H9 (cell line): ENCODE measurements at regions not wholly inside any gene's neighbourhood (a gene's known extent, or its start where the extent isn't known, plus 50 kb on each side); places are given as distances from the start of the nearest gene placed in this dataset.

Experiments used
- DNase-seq: peaks from one replicate; pipeline ENCODE4 v3.0.0-alpha.2; 2017
- H2AFZ ChIP-seq: one replicate; pipeline ENCODE4 v1.6.1; 2013; ENCODE audit warnings: mild to moderate bottlenecking, low read length, control low read depth, moderate library complexity
- H2AK5ac ChIP-seq: 2 replicates; pipeline ENCODE4 v1.6.1; 2013; ENCODE audit warnings: low read length, control low read depth, mixed read lengths; ENCODE audit not compliant: insufficient read length
- H2BK120ac ChIP-seq: one replicate; pipeline ENCODE4 v1.6.1; 2013; ENCODE audit warnings: low read depth, mild to moderate bottlenecking, low read length, control low read depth, inconsistent platforms; ENCODE audit not compliant: poor library complexity, severe bottlenecking
- H2BK12ac ChIP-seq: 2 replicates; pipeline ENCODE4 v1.6.1; 2013; ENCODE audit warnings: low read length, control low read depth, mixed read lengths, low read depth; ENCODE audit not compliant: insufficient read length
- H2BK15ac ChIP-seq: 2 replicates; pipeline ENCODE4 v1.6.1; 2013; ENCODE audit warnings: low read depth, low read length, control low read depth
- H2BK20ac ChIP-seq: one replicate; pipeline ENCODE4 v1.6.1; 2013; ENCODE audit warnings: low read depth, mild to moderate bottlenecking, low read length, control low read depth, inconsistent platforms; ENCODE audit not compliant: poor library complexity, severe bottlenecking
- H2BK5ac ChIP-seq: 2 replicates; pipeline ENCODE4 v1.6.1; 2013; ENCODE audit warnings: low read length, control low read depth, mixed read lengths; ENCODE audit not compliant: insufficient read length
- H3K14ac ChIP-seq: 2 replicates; pipeline ENCODE4 v1.6.1; 2013; ENCODE audit warnings: low read length, control low read depth; ENCODE audit not compliant: insufficient read depth
- H3K18ac ChIP-seq: 2 replicates; pipeline ENCODE4 v1.6.1; 2013; ENCODE audit warnings: low read depth, mild to moderate bottlenecking, mixed read lengths, low read length, control low read depth; ENCODE audit not compliant: insufficient read length
- H3K23ac ChIP-seq: 2 replicates; pipeline ENCODE4 v1.6.1; 2013; ENCODE audit warnings: low read length, control low read depth, mixed read lengths, low read depth; ENCODE audit not compliant: insufficient read length
- H3K23me2 ChIP-seq: 2 replicates; pipeline ENCODE4 v1.6.1; 2013; ENCODE audit warnings: low read depth, mild to moderate bottlenecking, mixed read lengths, low read length, control low read depth; ENCODE audit not compliant: insufficient read length, poor library complexity, severe bottlenecking
- H3K27ac ChIP-seq: 2 replicates; pipeline ENCODE4 v1.5.1; 2013; ENCODE audit warnings: low read length, control low read depth, mixed read lengths, low read depth; ENCODE audit not compliant: insufficient read length
- H3K27me3 ChIP-seq: 2 replicates; pipeline ENCODE4 v1.6.1; 2013; ENCODE audit warnings: low read length, control low read depth, inconsistent platforms; ENCODE audit not compliant: insufficient read depth
- H3K4ac ChIP-seq: 2 replicates; pipeline ENCODE4 v1.6.1; 2013; ENCODE audit warnings: low read depth, mild to moderate bottlenecking, control low read depth, inconsistent platforms, low read length, moderate library complexity
- H3K4me1 ChIP-seq: 2 replicates; pipeline ENCODE4 v1.6.1; 2013; ENCODE audit warnings: low read length, control low read depth, inconsistent platforms; ENCODE audit not compliant: insufficient read depth
- H3K4me2 ChIP-seq: 2 replicates; pipeline ENCODE4 v1.6.1; 2013; ENCODE audit warnings: low read length, control low read depth, mixed read lengths; ENCODE audit not compliant: insufficient read length, insufficient read depth
- H3K56ac ChIP-seq: 2 replicates; pipeline ENCODE4 v1.6.1; 2013; ENCODE audit warnings: low read depth, mild to moderate bottlenecking, mixed read lengths, low read length, control low read depth; ENCODE audit not compliant: insufficient read length
- H3K79me1 ChIP-seq: 2 replicates; pipeline ENCODE4 v1.6.1; 2013; ENCODE audit warnings: low read depth, mild to moderate bottlenecking, moderate library complexity, low read length, control low read depth, inconsistent platforms; ENCODE audit not compliant: insufficient read depth, poor library complexity, severe bottlenecking
- H3K79me2 ChIP-seq: 2 replicates; pipeline ENCODE4 v1.6.1; 2013; ENCODE audit warnings: low read length, control low read depth, inconsistent platforms; ENCODE audit not compliant: insufficient read depth
- H3K9ac ChIP-seq: 2 replicates; pipeline ENCODE4 v1.6.1; 2013; ENCODE audit warnings: low read length, control low read depth, mixed read lengths; ENCODE audit not compliant: insufficient read length; ENCODE audit errors: extremely low read depth
- H3K9me3 ChIP-seq: one replicate; pipeline ENCODE4 v1.6.1; 2013; ENCODE audit warnings: low read depth, low read length, inconsistent platforms; ENCODE audit not compliant: control insufficient read depth
- H3T11ph ChIP-seq: one replicate; pipeline ENCODE4 v1.6.1; 2013; ENCODE audit warnings: mild to moderate bottlenecking, low read length, control low read depth, inconsistent platforms
- H4K20me1 ChIP-seq: one replicate; pipeline ENCODE4 v1.6.1; 2013; ENCODE audit not compliant: control insufficient read depth, insufficient read length, insufficient read depth
- H4K5ac ChIP-seq: 2 replicates; pipeline ENCODE4 v1.6.1; 2013; ENCODE audit warnings: low read depth, mild to moderate bottlenecking, mixed read lengths, low read length, control low read depth; ENCODE audit not compliant: insufficient read length
- H4K8ac ChIP-seq: replicated peaks from 2 replicates; pipeline ENCODE4 v1.6.1; 2013; ENCODE audit warnings: low read length, control low read depth, mixed read lengths, low read depth; ENCODE audit not compliant: insufficient read length
- H4K91ac ChIP-seq: 2 replicates; pipeline ENCODE4 v1.6.1; 2013; ENCODE audit warnings: low read depth, mild to moderate bottlenecking, moderate library complexity, mixed read lengths, low read length, control low read depth; ENCODE audit not compliant: insufficient read length
- H3K27ac Mint-ChIP-seq, 3 experiments: 2 replicates in 2 of 3; 3 replicates in 1 of 3; pipeline ENCODE4 v1.8.0; 2020 to 2021; ENCODE audit warnings: mixed read lengths in 3 of 3, mild to moderate bottlenecking in 1 of 3, moderate library complexity in 1 of 3
- H3K27me3 Mint-ChIP-seq: 2 replicates; pipeline ENCODE4 v1.8.0; 2021; ENCODE audit warnings: low read depth, mild to moderate bottlenecking, moderate library complexity, mixed read lengths
- H3K36me3 Mint-ChIP-seq, 3 experiments: 2 replicates in 2 of 3; 3 replicates in 1 of 3; pipeline ENCODE4 v1.8.0; 2020 to 2021; ENCODE audit warnings: low read depth in 3 of 3, mixed read lengths in 3 of 3; ENCODE audit not compliant: insufficient read depth in 1 of 3
- H3K4me1 Mint-ChIP-seq, 2 experiments: 2 replicates each; pipeline ENCODE4 v1.8.0; 2020; ENCODE audit warnings: mixed read lengths in 2 of 2
- H3K4me3 Mint-ChIP-seq, 2 experiments: 2 replicates in 1 of 2; 3 replicates in 1 of 2; pipeline ENCODE4 v1.8.0; 2020 to 2021; ENCODE audit warnings: mild to moderate bottlenecking in 2 of 2, mixed read lengths in 2 of 2, moderate library complexity in 1 of 2
- H3K9me3 Mint-ChIP-seq, 2 experiments: 2 replicates in 1 of 2; 3 replicates in 1 of 2; pipeline ENCODE4 v1.8.0; 2020; ENCODE audit warnings: mild to moderate bottlenecking in 2 of 2, mixed read lengths in 2 of 2, moderate library complexity in 1 of 2
- WGBS: extraction: QIAGEN DNeasy Blood & Tissue Kit; methylation state at CpG from one replicate; pipeline ENCODE4 v1.1.7; 2013; ENCODE audit warnings: missing lambda C conversion rate, low lambda C conversion rate, mixed read lengths; ENCODE audit not compliant: insufficient read length; ENCODE audit errors: extremely low coverage; 5-methylcytosine and 5-hydroxymethylcytosine counted together
- TF ChIP-seq, protein P1 (sequence below): fragments of 200-600 bp; sonication (generic); conservative IDR thresholded peaks from 3 replicates; pipeline ENCODE4 v1.8.0; 2021; ENCODE audit warnings: antibody characterized with exemption, mild to moderate bottlenecking

DNA sequence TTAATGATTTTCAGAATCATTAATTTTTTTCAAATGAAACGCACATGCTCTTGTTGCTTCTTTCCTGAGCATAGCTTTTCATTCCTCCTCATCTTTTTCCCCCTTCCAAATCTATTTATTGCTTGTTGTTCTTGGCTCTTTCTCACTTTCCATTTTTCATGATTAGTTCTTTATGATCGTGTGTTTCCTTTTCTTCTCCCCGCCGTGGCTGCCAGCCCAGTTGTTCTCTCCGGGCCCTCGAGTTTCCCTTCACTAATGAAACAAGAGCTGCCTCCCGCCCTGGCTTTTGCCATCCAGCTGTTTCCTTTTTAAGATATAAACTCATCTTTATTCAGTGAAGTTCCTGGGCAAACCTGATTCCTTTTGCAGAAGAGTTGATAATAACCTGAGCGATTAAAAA, 170.2 kb upstream of the NR2F2 start:
- Mint-ChIP-seq H3K27me3 (peaks cover 5% of the 10 kb centered on the region), H3K4me1 (peaks cover 4 to 7% of the 10 kb centered on the region in 2 experiments), H3K36me3 (no peaks in the 10 kb centered on the region), H3K27ac (no peak overlapping the region), H3K4me3 (no peak overlapping the region), H3K9me3 (no peaks in the 10 kb centered on the region)
- H3K4me2 ChIP-seq: no peak overlapping the region
- no peak overlapping the region for H2AK5ac ChIP-seq
- no peak overlapping the region for H4K91ac ChIP-seq
- H3K56ac ChIP-seq: no peak overlapping the region
- DNase-seq: no peak
- H3K79me1 ChIP-seq: no peaks in the 10 kb centered on the region
- no peak overlapping the region for H4K8ac ChIP-seq
- TF ChIP-seq, protein P1, sequence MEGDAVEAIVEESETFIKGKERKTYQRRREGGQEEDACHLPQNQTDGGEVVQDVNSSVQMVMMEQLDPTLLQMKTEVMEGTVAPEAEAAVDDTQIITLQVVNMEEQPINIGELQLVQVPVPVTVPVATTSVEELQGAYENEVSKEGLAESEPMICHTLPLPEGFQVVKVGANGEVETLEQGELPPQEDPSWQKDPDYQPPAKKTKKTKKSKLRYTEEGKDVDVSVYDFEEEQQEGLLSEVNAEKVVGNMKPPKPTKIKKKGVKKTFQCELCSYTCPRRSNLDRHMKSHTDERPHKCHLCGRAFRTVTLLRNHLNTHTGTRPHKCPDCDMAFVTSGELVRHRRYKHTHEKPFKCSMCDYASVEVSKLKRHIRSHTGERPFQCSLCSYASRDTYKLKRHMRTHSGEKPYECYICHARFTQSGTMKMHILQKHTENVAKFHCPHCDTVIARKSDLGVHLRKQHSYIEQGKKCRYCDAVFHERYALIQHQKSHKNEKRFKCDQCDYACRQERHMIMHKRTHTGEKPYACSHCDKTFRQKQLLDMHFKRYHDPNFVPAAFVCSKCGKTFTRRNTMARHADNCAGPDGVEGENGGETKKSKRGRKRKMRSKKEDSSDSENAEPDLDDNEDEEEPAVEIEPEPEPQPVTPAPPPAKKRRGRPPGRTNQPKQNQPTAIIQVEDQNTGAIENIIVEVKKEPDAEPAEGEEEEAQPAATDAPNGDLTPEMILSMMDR: no peak
- WGBS: no CpG with 5 or more reads among the region's 8 CpGs
- no peak overlapping the region for H2BK12ac ChIP-seq
- no peak overlapping the region for H2BK15ac ChIP-seq
- H2BK5ac ChIP-seq: no peak overlapping the region
- no peaks in the 10 kb centered on the region for H3K27me3 ChIP-seq
- no peaks in the 10 kb centered on the region for H3K23me2 ChIP-seq
- no peak overlapping the region for H2BK120ac ChIP-seq
- H3T11ph ChIP-seq: no peak overlapping the region
- no peaks in the 10 kb centered on the region for H3K4me1 ChIP-seq
- H3K14ac ChIP-seq: no peak overlapping the region
- no peak overlapping the region for H3K23ac ChIP-seq
- H3K9me3 ChIP-seq: no peaks in the 10 kb centered on the region
- H4K20me1 ChIP-seq: no peaks in the 10 kb centered on the region
- H3K18ac ChIP-seq: no peak overlapping the region
- no peak overlapping the region for H3K9ac ChIP-seq
- no peaks in the 10 kb centered on the region for H3K79me2 ChIP-seq
- no peak overlapping the region for H2AFZ ChIP-seq
- no peak overlapping the region for H4K5ac ChIP-seq
- H3K27ac ChIP-seq: no peak overlapping the region
- H2BK20ac ChIP-seq: no peak overlapping the region
- H3K4ac ChIP-seq: no peak overlapping the region
